GM18505 (cell line): ENCODE measurements at regions not wholly inside any gene's neighbourhood (a gene's known extent, or its start where the extent isn't known, plus 50 kb on each side); places are given as distances from the start of the nearest gene placed in this dataset.
"Not testable (repeated sequence)": the region's sequence is repeated elsewhere in the genome, so short reads cannot be mapped to it uniquely, and the experiment has no call there.

ENCODE experiments used
- ATAC-seq: cut with Tn5 transposase; IDR thresholded peaks from one replicate; pipeline ENCODE4 v1.9.1; 2021; ENCODE audit not compliant: unreplicated experiment
- POLR2A ChIP-seq: IDR thresholded peaks from 4 replicates; pipeline ENCODE4 v1.6.1; 2011; ENCODE audit warnings: borderline replicate concordance; ENCODE audit not compliant: insufficient read depth, insufficient read length; ENCODE audit errors: extremely low read depth

GRCh38 chr4:158356301-158356700, 146.0 kb downstream of the TMEM144 start:
- TF ChIP-seq POLR2A, result no peak

GRCh38 chr4:158367932-158368441, 153.7 kb upstream of the RXFP1 start:
- ATAC-seq, result not testable (repeated sequence)

More at GRCh38 chr4:158356301-158356700, 146.0 kb downstream of the TMEM144 start:
- no peak for ATAC-seq

GRCh38 chr4:158371158-158371557, 150.5 kb upstream of the RXFP1 start:
- TF ChIP-seq POLR2A, result no peak
- no peak for ATAC-seq

GRCh38 chr4:158374318-158374717, 147.4 kb upstream of the RXFP1 start:
- ATAC-seq, result no peak
- TF ChIP-seq POLR2A, result no peak

- ATAC-seq, result no peak
- no peak for TF ChIP-seq POLR2A
Measured at GRCh38 chr4:158376106-158376840, 145.4 kb upstream of the RXFP1 start.

- TF ChIP-seq POLR2A, result no peak
- no peak for ATAC-seq
Measured at GRCh38 chr4:158384414-158384813, 137.3 kb upstream of the RXFP1 start.

GRCh38 chr4:158395343-158395742, 126.3 kb upstream of the RXFP1 start:
- TF ChIP-seq POLR2A, result no peak
- no peak for ATAC-seq

- TF ChIP-seq POLR2A, result no peak
- ATAC-seq, result no peak
Measured at GRCh38 chr4:158395889-158396288, 125.8 kb upstream of the RXFP1 start.

- no peak for TF ChIP-seq POLR2A
- no peak for ATAC-seq
Measured at GRCh38 chr4:158397781-158398180, 123.9 kb upstream of the RXFP1 start.

GRCh38 chr4:158407961-158408360, 113.7 kb upstream of the RXFP1 start:
- not testable (repeated sequence) for ATAC-seq

GRCh38 chr4:158410272-158410671, 111.4 kb upstream of the RXFP1 start:
- TF ChIP-seq POLR2A, result no peak
- no peak for ATAC-seq

- TF ChIP-seq POLR2A, result no peak
- ATAC-seq, result no peak
Measured at GRCh38 chr4:158411269-158411668, 110.4 kb upstream of the RXFP1 start.

- not testable (repeated sequence) for ATAC-seq
Measured at GRCh38 chr4:158418679-158419078, 103.0 kb upstream of the RXFP1 start.

GRCh38 chr4:158420782-158421181, 100.9 kb upstream of the RXFP1 start:
- no peak for ATAC-seq
- no peak for TF ChIP-seq POLR2A

GRCh38 chr4:158422546-158422945, 99.1 kb upstream of the RXFP1 start:
- ATAC-seq, result no peak
- TF ChIP-seq POLR2A, result no peak
